ENCODE measurements at regions not wholly inside any gene's neighbourhood (a gene's known extent, or its start where the extent isn't known, plus 50 kb on each side); places are given as distances from the start of the nearest gene placed in this dataset.
"Not testable (repeated sequence)": the region's sequence is repeated elsewhere in the genome, so short reads cannot be mapped to it uniquely, and the experiment has no call there.

- Histone ChIP-seq H3K23ac (ENCODE audit: low read length in 2 of 2) (no peak overlapping the region), H4K8ac (ENCODE audit: low read length) (no peak overlapping the region), H4K91ac (ENCODE audit: low read length) (no peak overlapping the region), H2BK12ac (ENCODE audit: low read length in 2 of 2) (no peak overlapping the region), H2AFZ (ENCODE audit: low read depth, low read length) (no peak overlapping the region), H3K36me3 (ENCODE audit: control insufficient read depth in 1 of 2, insufficient read depth in 2 of 2, low read depth in 1 of 2, low read length in 2 of 2) (no peaks in the 10 kb centered on the region), H3K4me3 (ENCODE audit: insufficient read depth in 1 of 2, low read depth in 1 of 2, low read length in 2 of 2) (no peak overlapping the region), H2BK15ac (ENCODE audit: low read depth, poor library complexity, severe bottlenecking) (no peak overlapping the region), H3K9ac (ENCODE audit: low read length) (no peak overlapping the region), H3K9me3 (ENCODE audit: control insufficient read depth, low read length) (no peaks in the 10 kb centered on the region), H2AK5ac (ENCODE audit: low read length, severe bottlenecking) (no peak overlapping the region), H3K27ac (ENCODE audit: low read length, poor library complexity, severe bottlenecking) (no peak overlapping the region), H3K14ac (ENCODE audit: low read length in 2 of 2) (no peak overlapping the region), H3K79me1 (replicated peaks; ENCODE audit: low read length, poor library complexity, severe bottlenecking) (no peaks in the 10 kb centered on the region), H3K27me3 (ENCODE audit: control insufficient read depth in 1 of 2, insufficient read depth in 1 of 2, low read length in 2 of 2) (no peaks in the 10 kb centered on the region), H2BK5ac (ENCODE audit: low read depth, low read length, poor library complexity, severe bottlenecking) (no peak overlapping the region), H3K4me1 (ENCODE audit: control insufficient read depth, insufficient read depth, low read depth, low read length) (no peaks in the 10 kb centered on the region), H3K4me2 (ENCODE audit: low read length, poor library complexity, severe bottlenecking) (no peak overlapping the region), H3K4ac (ENCODE audit: low read depth in 1 of 2, low read length in 2 of 2) (no peak overlapping the region), H3K18ac (ENCODE audit: low read depth in 1 of 2, low read length in 2 of 2) (no peak overlapping the region), H2BK120ac (ENCODE audit: low read depth, low read length) (no peak overlapping the region)
- WGBS = 74% methylated on average over 25 of the region's 25 CpGs
- DNase-seq = no peak
Measured at GRCh38 chr21:7916329-7917303, 2604.8 kb upstream of the TPTE start.

- no peak overlapping the region for H4K8ac ChIP-seq (ENCODE audit: low read length)
- no peaks in the 10 kb centered on the region for H3K4me1 ChIP-seq (ENCODE audit: control insufficient read depth, insufficient read depth, low read depth, low read length)
- no peak overlapping the region for H3K23ac ChIP-seq (ENCODE audit: low read length in 2 of 2)
- no peaks in the 10 kb centered on the region for H3K36me3 ChIP-seq (ENCODE audit: control insufficient read depth in 1 of 2, insufficient read depth in 2 of 2, low read depth in 1 of 2, low read length in 2 of 2)
- H2BK120ac ChIP-seq (ENCODE audit: low read depth, low read length) = no peak overlapping the region
- no peaks in the 10 kb centered on the region for H3K9me3 ChIP-seq (ENCODE audit: control insufficient read depth, low read length)
- no peak overlapping the region for H3K27ac ChIP-seq (ENCODE audit: low read length, poor library complexity, severe bottlenecking)
- H3K79me1 ChIP-seq (replicated peaks; ENCODE audit: low read length, poor library complexity, severe bottlenecking) = no peaks in the 10 kb centered on the region
- no peak overlapping the region for H4K91ac ChIP-seq (ENCODE audit: low read length)
- H2AK5ac ChIP-seq (ENCODE audit: low read length, severe bottlenecking) = no peak overlapping the region
- WGBS = 68% methylated on average over 14 of the region's 14 CpGs
- no peak for DNase-seq
- H3K27me3 ChIP-seq (ENCODE audit: control insufficient read depth in 1 of 2, insufficient read depth in 1 of 2, low read length in 2 of 2) = no peaks in the 10 kb centered on the region
- no peak overlapping the region for H2AFZ ChIP-seq (ENCODE audit: low read depth, low read length)
- H3K14ac ChIP-seq (ENCODE audit: low read length in 2 of 2) = no peak overlapping the region
- no peak overlapping the region for H3K4ac ChIP-seq (ENCODE audit: low read depth in 1 of 2, low read length in 2 of 2)
- no peak overlapping the region for H3K18ac ChIP-seq (ENCODE audit: low read depth in 1 of 2, low read length in 2 of 2)
- no peak overlapping the region for H2BK15ac ChIP-seq (ENCODE audit: low read depth, poor library complexity, severe bottlenecking)
- no peak overlapping the region for H3K9ac ChIP-seq (ENCODE audit: low read length)
- no peak overlapping the region for H2BK5ac ChIP-seq (ENCODE audit: low read depth, low read length, poor library complexity, severe bottlenecking)
- H3K4me2 ChIP-seq (ENCODE audit: low read length, poor library complexity, severe bottlenecking) = no peak overlapping the region
- H3K4me3 ChIP-seq (ENCODE audit: insufficient read depth in 1 of 2, low read depth in 1 of 2, low read length in 2 of 2) = no peak overlapping the region
- H2BK12ac ChIP-seq (ENCODE audit: low read length in 2 of 2) = no peak overlapping the region
Measured at GRCh38 chr21:7917729-7918128, 2603.7 kb upstream of the TPTE start.

- H3K4ac ChIP-seq (ENCODE audit: low read depth in 1 of 2, low read length in 2 of 2); H3K18ac ChIP-seq (ENCODE audit: low read depth in 1 of 2, low read length in 2 of 2); H4K91ac ChIP-seq (ENCODE audit: low read length); H2BK15ac ChIP-seq (ENCODE audit: low read depth, poor library complexity, severe bottlenecking); H3K4me2 ChIP-seq (ENCODE audit: low read length, poor library complexity, severe bottlenecking); H2BK5ac ChIP-seq (ENCODE audit: low read depth, low read length, poor library complexity, severe bottlenecking); DNase-seq; H4K8ac ChIP-seq (ENCODE audit: low read length); H3K36me3 ChIP-seq (ENCODE audit: control insufficient read depth in 1 of 2, insufficient read depth in 2 of 2, low read depth in 1 of 2, low read length in 2 of 2); H2BK120ac ChIP-seq (ENCODE audit: low read depth, low read length); H3K23ac ChIP-seq (ENCODE audit: low read length in 2 of 2); H3K79me1 ChIP-seq (replicated peaks; ENCODE audit: low read length, poor library complexity, severe bottlenecking); H3K14ac ChIP-seq (ENCODE audit: low read length in 2 of 2); H3K9ac ChIP-seq (ENCODE audit: low read length); H3K27ac ChIP-seq (ENCODE audit: low read length, poor library complexity, severe bottlenecking); H3K27me3 ChIP-seq (ENCODE audit: control insufficient read depth in 1 of 2, insufficient read depth in 1 of 2, low read length in 2 of 2); H2AK5ac ChIP-seq (ENCODE audit: low read length, severe bottlenecking); H3K4me3 ChIP-seq (ENCODE audit: insufficient read depth in 1 of 2, low read depth in 1 of 2, low read length in 2 of 2); H3K4me1 ChIP-seq (ENCODE audit: control insufficient read depth, insufficient read depth, low read depth, low read length); H2AFZ ChIP-seq (ENCODE audit: low read depth, low read length); H2BK12ac ChIP-seq (ENCODE audit: low read length in 2 of 2): not testable (repeated sequence)
- H3K9me3 ChIP-seq (ENCODE audit: control insufficient read depth, low read length) = peaks cover 37% of the 10 kb centered on the region
- WGBS = 74% methylated on average over 16 of the region's 16 CpGs
Measured at GRCh38 chr21:7925918-7926582, 2595.3 kb upstream of the TPTE start.

GRCh38 chr21:7928528-7928927, 2592.9 kb upstream of the TPTE start:
- H3K23ac ChIP-seq (ENCODE audit: low read length in 2 of 2); H3K9ac ChIP-seq (ENCODE audit: low read length); H3K14ac ChIP-seq (ENCODE audit: low read length in 2 of 2); H3K27ac ChIP-seq (ENCODE audit: low read length, poor library complexity, severe bottlenecking); H3K4me3 ChIP-seq (ENCODE audit: insufficient read depth in 1 of 2, low read depth in 1 of 2, low read length in 2 of 2); H4K91ac ChIP-seq (ENCODE audit: low read length); H3K79me1 ChIP-seq (replicated peaks; ENCODE audit: low read length, poor library complexity, severe bottlenecking); H3K27me3 ChIP-seq (ENCODE audit: control insufficient read depth in 1 of 2, insufficient read depth in 1 of 2, low read length in 2 of 2); H2BK15ac ChIP-seq (ENCODE audit: low read depth, poor library complexity, severe bottlenecking); H3K4me2 ChIP-seq (ENCODE audit: low read length, poor library complexity, severe bottlenecking); H4K8ac ChIP-seq (ENCODE audit: low read length); H2AK5ac ChIP-seq (ENCODE audit: low read length, severe bottlenecking); H2BK12ac ChIP-seq (ENCODE audit: low read length in 2 of 2); H3K18ac ChIP-seq (ENCODE audit: low read depth in 1 of 2, low read length in 2 of 2); DNase-seq; H2AFZ ChIP-seq (ENCODE audit: low read depth, low read length); H2BK120ac ChIP-seq (ENCODE audit: low read depth, low read length); H2BK5ac ChIP-seq (ENCODE audit: low read depth, low read length, poor library complexity, severe bottlenecking); H3K4ac ChIP-seq (ENCODE audit: low read depth in 1 of 2, low read length in 2 of 2); H3K36me3 ChIP-seq (ENCODE audit: control insufficient read depth in 1 of 2, insufficient read depth in 2 of 2, low read depth in 1 of 2, low read length in 2 of 2); H3K4me1 ChIP-seq (ENCODE audit: control insufficient read depth, insufficient read depth, low read depth, low read length): not testable (repeated sequence)
- peaks cover 62% of the 10 kb centered on the region for H3K9me3 ChIP-seq (ENCODE audit: control insufficient read depth, low read length)
- 75% methylated on average over 12 of the region's 12 CpGs for WGBS

All from mesenchymal stem cell (in vitro differentiated cells and primary cell).